ENCODE measurements at regions not wholly inside any gene's neighbourhood (a gene's known extent, or its start where the extent isn't known, plus 50 kb on each side); places are given as distances from the start of the nearest gene placed in this dataset.
"Not testable (repeated sequence)": the region's sequence is repeated elsewhere in the genome, so short reads cannot be mapped to it uniquely, and the experiment has no call there.

DNA sequence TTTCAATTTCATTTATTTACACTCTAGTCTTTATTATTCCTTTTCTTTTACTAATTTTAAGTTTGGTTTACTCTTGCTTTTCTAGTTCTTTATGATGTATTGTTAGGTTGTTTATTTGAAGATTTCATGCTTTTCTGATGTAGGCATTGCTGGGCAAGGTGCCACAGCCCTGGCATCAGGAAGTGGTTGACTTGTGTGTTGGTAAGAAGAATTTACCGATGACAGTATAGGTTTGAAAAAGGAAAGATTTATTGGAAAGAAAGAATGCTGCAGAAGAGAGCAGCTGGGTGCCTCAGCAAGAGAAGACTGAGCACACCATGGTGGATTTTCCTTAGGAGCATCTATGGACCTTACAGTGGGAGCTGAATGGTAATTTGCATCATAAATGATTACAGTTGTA is 153.2 kb downstream of the KLF8 start:
- TF ChIP-seq, protein P1, sequence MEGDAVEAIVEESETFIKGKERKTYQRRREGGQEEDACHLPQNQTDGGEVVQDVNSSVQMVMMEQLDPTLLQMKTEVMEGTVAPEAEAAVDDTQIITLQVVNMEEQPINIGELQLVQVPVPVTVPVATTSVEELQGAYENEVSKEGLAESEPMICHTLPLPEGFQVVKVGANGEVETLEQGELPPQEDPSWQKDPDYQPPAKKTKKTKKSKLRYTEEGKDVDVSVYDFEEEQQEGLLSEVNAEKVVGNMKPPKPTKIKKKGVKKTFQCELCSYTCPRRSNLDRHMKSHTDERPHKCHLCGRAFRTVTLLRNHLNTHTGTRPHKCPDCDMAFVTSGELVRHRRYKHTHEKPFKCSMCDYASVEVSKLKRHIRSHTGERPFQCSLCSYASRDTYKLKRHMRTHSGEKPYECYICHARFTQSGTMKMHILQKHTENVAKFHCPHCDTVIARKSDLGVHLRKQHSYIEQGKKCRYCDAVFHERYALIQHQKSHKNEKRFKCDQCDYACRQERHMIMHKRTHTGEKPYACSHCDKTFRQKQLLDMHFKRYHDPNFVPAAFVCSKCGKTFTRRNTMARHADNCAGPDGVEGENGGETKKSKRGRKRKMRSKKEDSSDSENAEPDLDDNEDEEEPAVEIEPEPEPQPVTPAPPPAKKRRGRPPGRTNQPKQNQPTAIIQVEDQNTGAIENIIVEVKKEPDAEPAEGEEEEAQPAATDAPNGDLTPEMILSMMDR (IDR thresholded peaks at IDR 0.05; ENCODE audit: insufficient read depth, low read depth, low read length, missing control alignments): no peak
- DNase-seq (ENCODE audit: low read depth): no peak
- no peak overlapping the region for H3K4me3 ChIP-seq (ENCODE audit: low read depth, low read length)

DNA sequence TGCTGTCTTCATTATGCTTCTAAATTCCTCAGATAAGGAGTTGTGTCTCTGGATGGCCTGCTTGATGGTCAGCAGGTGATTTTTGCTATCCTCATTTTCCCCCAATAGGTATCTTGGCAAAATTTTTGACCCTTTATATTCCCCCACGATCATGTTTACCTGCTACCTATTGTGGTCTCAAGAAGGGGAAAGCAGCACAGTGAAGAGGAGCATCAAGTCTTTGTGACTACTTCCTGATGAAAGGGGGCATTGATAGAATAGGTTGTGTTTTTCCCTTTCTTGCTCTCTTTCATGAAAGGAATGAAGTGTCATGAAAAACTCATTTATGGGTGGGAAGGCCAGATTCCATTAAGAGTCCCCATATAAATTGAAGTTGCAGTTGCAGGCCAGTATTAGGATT is 153.8 kb downstream of the KLF8 start:
- no peak overlapping the region for H3K4me3 ChIP-seq (ENCODE audit: low read depth, low read length)
- no peak for DNase-seq (ENCODE audit: low read depth)
- TF ChIP-seq, protein P1 (IDR thresholded peaks at IDR 0.05; ENCODE audit: insufficient read depth, low read depth, low read length, missing control alignments): no peak

DNA sequence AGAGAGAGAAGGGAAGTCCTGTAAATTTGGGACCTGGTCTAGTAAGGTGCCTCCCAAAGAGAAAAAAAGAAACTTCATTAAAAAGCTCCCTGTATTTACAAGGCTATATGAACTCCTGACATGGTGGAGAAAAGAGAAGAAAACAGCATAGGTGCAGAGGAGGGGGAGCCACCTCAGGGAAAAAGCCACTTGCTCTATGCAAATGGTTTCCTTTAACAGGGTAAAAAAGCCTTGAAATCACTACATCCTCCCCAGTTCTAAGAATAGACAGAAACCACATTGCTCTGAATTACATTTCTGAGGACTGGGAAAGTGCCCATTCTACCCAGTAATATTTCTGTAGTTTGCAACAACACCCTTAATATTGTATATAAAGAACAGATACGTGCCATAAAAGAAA is 165.5 kb downstream of the KLF8 start:
- TF ChIP-seq, protein P1 (IDR thresholded peaks at IDR 0.05; ENCODE audit: insufficient read depth, low read depth, low read length, missing control alignments): no peak
- no peak overlapping the region for H3K4me3 ChIP-seq (ENCODE audit: low read depth, low read length)
- no peak for DNase-seq (ENCODE audit: low read depth)

DNA sequence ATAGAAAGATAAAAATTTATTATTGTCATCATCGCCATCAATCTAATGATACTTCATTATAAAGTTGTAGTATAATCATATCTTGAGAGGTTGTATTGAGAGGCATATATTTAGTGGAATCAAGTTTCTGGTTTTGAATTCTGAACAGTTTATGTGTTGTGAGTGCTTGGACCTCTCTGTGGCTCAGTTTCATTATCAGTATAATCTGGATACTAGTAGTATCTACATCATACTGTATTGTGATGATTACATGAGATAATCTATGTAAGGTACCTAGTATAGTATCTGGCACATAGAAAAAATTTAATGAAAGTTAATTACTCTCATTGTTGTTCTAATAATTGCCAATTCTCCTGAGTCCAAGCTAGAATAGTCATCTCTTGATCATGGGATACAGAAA is 161.2 kb upstream of the UBQLN2 start:
- DNase-seq (ENCODE audit: low read depth): no peak
- TF ChIP-seq, protein P1 (IDR thresholded peaks at IDR 0.05; ENCODE audit: insufficient read depth, low read depth, low read length, missing control alignments): no peak
- H3K4me3 ChIP-seq (ENCODE audit: low read depth, low read length): no peak overlapping the region

DNA sequence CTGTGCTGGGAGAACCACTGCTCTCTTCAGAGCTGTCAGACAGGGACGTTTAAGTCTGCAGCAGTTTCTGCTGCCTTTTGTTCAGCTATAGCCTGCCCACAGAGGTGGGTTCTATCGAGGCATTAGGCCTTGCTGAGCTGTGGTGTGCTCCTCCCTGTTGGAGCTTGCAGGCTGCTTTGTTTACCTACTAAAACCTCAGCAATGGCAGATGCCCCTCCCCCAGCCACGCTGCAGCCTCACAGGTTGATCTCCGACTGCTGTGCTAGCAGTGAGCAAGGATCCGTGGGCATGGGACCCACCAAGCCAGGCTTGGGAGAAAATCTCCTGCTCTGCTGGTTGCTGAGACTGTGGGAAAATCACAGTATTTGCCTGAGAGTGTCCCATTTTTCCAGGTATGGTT is 133.8 kb upstream of the UBQLN2 start:
- DNase-seq (ENCODE audit: low read depth): no peak
- TF ChIP-seq, protein P1 (IDR thresholded peaks at IDR 0.05; ENCODE audit: insufficient read depth, low read depth, low read length, missing control alignments): no peak
- H3K4me3 ChIP-seq (ENCODE audit: low read depth, low read length): no peak overlapping the region

DNA sequence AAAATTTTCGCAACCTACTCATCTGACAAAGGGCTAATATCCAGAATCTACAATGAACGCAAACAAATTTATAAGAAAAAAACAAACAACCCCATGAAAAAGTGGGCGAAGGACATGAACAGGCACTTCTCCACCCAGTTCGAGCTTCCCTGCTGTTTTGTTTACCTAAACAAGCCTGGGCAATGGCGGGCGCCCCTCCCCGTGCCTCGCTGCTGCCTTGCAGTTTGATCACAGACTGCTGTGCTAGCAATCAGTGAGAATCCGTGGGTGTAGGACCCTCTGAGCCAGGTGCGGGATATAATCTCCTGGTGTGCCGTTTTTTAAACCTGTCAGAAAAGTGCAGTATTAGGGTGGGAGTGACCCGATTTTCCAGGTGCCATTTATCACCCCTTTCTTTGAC is 111.4 kb upstream of the UBQLN2 start:
- DNase-seq (ENCODE audit: low read depth); H3K4me3 ChIP-seq (ENCODE audit: low read depth, low read length): not testable (repeated sequence)

DNA sequence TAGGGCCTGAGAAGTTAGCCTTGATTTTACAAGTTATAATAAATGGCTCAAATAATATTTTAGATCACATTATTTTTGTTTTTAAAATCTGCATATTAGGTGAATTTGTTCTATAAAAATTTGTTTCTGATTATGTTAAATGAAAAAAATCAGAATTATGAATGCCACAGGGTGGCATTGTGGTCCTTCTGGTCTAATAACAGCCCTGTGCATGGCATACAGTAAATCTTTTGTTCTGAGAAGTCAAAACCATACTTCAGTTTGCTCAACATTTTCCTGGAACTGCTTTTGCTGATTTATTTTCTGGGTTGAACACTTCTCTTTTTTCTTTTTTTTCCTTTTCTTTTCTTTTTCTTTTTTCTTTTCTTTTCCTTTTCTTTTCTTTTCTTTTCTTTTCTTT is 101.0 kb upstream of the UBQLN2 start:
- no peak overlapping the region for H3K4me3 ChIP-seq (ENCODE audit: low read depth, low read length)
- peak; percentile 0 for DNase-seq (ENCODE audit: low read depth)
- TF ChIP-seq, protein P1 (IDR thresholded peaks at IDR 0.05; ENCODE audit: insufficient read depth, low read depth, low read length, missing control alignments): no peak

DNA sequence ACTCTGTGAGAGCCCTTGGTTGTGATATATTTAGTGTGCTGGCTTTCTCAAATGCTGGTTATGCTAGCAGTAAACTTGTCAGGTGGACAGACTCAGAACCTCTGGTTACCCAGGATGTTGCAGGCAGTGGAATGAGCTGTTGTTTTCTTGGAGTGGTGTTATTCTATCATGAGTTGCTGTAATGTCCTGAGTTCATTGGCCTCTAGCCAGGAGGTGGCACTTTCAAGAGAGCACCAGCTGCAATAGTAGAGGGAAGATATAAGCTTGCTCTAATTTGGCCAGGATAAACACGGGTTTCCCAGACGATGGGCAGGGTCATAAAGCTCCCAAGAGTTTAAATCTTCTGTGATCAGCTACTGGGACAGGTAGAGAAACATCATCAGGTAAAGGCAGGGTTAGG is 95.0 kb upstream of the UBQLN2 start:
- DNase-seq (ENCODE audit: low read depth): no peak
- TF ChIP-seq, protein P1 (IDR thresholded peaks at IDR 0.05; ENCODE audit: insufficient read depth, low read depth, low read length, missing control alignments): no peak
- no peak overlapping the region for H3K4me3 ChIP-seq (ENCODE audit: low read depth, low read length)

DNA sequence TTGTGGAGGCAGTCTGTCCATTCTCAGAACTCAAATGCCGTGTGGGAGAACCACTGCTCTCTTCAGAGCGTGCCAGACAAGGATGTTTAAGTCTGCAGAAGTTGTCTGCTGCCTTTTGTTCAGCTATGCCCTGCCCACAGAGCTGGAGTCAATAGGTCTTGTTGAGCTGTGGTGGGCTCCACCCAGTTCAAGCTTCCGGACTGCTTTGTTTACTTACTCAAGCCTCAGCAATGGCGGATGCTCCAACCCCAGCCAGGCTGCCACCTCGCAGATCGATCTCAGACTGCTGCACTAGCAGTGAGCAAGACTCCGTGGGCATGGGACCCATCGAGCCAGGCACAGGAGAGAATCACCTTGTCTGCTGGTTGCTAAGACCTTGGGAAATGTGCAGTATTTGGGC is 68.5 kb upstream of the UBQLN2 start:
- not testable (repeated sequence) for DNase-seq (ENCODE audit: low read depth); H3K4me3 ChIP-seq (ENCODE audit: low read depth, low read length)
